ENCODE measurements at regions not wholly inside any gene's neighbourhood (a gene's known extent, or its start where the extent isn't known, plus 50 kb on each side); places are given as distances from the start of the nearest gene placed in this dataset.

- Histone ChIP-seq H3K36me3 (no peaks in the 10 kb centered on the region), H3K4me1 (no peaks in the 10 kb centered on the region), H3K27me3 (no peaks in the 10 kb centered on the region), H3K4me3 (no peak overlapping the region), H3K9me3 (no peaks in the 10 kb centered on the region), H3K27ac (no peak overlapping the region)
- peak in 1 of 2 donors; percentile 64 for TF ChIP-seq CTCF (IDR thresholded peaks at IDR 0.05)
- DNase-seq (ENCODE audit: low spot score): no peak
Observed at GRCh38 chr11:29432719-29433325, 584.0 kb downstream of the KCNA4 start.

DNA sequence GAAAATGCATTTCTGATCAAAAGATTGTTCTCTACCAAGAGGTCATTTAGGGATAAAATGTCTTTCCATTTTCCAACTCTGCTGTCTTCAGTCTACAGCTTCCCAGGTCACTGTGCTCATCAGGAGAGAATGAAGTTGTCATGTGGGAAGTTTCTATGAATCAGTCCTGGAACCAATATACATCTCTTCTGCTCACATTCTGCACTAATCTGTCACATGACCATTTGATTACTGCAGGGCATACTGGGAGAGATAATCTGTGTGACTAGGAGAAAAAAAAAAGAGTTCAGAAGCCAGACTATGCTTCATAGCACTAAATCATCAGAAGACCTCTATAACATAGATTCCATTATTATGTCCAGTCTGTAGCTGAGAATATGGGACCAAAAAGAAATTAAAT, 611.5 kb downstream of the KCNA4 start:
- Histone ChIP-seq H3K4me3 (no peak overlapping the region), H3K27me3 (no peaks in the 10 kb centered on the region), H3K27ac (no peak overlapping the region), H3K9me3 (no peaks in the 10 kb centered on the region), H3K4me1 (no peaks in the 10 kb centered on the region), H3K36me3 (no peaks in the 10 kb centered on the region)
- no peak for DNase-seq (ENCODE audit: low spot score)
- no peak for TF ChIP-seq CTCF (IDR thresholded peaks at IDR 0.05)

- Histone ChIP-seq H3K4me3 (no peak overlapping the region), H3K36me3 (no peaks in the 10 kb centered on the region), H3K27me3 (no peaks in the 10 kb centered on the region), H3K9me3 (no peaks in the 10 kb centered on the region), H3K4me1 (no peaks in the 10 kb centered on the region), H3K27ac (no peak overlapping the region)
- DNase-seq (ENCODE audit: low spot score): no peak
- no peak for TF ChIP-seq CTCF (IDR thresholded peaks at IDR 0.05)
Observed at GRCh38 chr11:29395555-29396072, 621.2 kb downstream of the KCNA4 start.

DNA sequence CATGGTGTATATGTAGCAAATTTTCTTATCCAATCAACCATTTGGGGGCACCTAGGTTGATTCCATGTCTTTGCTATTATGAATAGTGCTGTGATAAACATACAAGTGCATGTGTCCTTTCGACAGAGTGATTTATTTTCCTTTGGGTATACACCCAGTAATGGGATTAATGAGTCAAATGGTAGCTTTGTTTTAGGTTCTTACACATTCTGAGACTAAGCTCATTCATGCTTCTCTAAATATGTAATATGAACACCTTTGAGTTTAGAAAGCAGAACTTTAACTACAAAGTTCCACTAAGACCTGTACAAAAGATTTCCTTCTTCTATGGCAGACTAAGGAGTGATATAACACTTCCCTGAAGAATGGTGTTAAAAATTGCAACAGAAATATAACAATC, 627.0 kb downstream of the KCNA4 start:
- H3K4me1 ChIP-seq: no peaks in the 10 kb centered on the region
- no peaks in the 10 kb centered on the region for H3K9me3 ChIP-seq
- H3K4me3 ChIP-seq: no peak overlapping the region
- TF ChIP-seq CTCF (IDR thresholded peaks at IDR 0.05): no peak
- H3K36me3 ChIP-seq: no peaks in the 10 kb centered on the region
- H3K27me3 ChIP-seq: no peaks in the 10 kb centered on the region
- no peak for DNase-seq (ENCODE audit: low spot score)
- H3K27ac ChIP-seq: no peak overlapping the region

DNA sequence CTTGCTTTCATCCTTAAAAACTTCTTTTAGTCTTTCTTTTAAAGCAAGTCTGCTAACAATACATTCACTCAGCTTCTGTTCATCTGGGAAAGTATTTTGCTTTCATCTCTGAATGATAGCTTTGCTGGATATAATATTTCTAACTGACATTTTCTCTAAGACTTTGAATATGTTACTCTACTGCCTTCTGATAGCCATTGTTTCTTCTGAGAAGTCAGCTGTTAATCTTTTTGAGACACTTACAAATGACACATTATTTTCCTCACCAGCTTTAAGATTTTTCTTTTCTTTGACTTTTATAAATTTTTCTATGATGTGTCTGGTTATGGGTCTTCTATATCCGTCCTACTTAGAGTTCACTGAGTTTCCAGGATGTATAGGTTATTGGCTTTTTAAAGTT, 643.1 kb downstream of the KCNA4 start:
- Histone ChIP-seq H3K27me3 (no peaks in the 10 kb centered on the region), H3K9me3 (peaks cover 9 to 13% of the 10 kb centered on the region in 2 donors), H3K27ac (no peak overlapping the region), H3K4me3 (no peak overlapping the region), H3K36me3 (no peaks in the 10 kb centered on the region), H3K4me1 (no peaks in the 10 kb centered on the region)
- DNase-seq (ENCODE audit: low spot score): no peak
- TF ChIP-seq CTCF (IDR thresholded peaks at IDR 0.05): no peak

DNA sequence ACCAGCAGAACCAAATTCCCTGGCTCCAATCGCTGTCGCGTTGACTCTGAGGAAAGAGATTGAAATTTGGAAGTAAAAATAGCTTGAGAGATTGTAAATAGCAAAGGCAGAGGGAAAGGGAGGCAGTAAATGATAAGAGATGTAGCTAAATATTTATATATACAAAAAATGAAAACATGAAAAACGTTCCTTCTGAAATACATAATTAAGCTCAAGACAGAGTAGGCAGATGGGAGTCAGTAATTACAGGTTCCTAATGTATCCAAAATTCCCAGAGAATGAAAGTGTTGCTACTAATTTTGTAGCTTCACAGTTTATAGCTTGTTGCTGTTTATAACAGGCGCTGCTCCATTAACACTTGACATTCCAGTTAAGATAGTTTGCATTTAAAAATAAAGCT, 648.7 kb downstream of the KCNA4 start:
- peaks cover 0 to 3% of the 10 kb centered on the region in 2 donors for H3K9me3 ChIP-seq
- no peaks in the 10 kb centered on the region for H3K27me3 ChIP-seq
- no peak overlapping the region for H3K27ac ChIP-seq
- DNase-seq (ENCODE audit: low spot score): no peak
- H3K4me3 ChIP-seq: no peak overlapping the region
- no peaks in the 10 kb centered on the region for H3K36me3 ChIP-seq
- no peak for TF ChIP-seq CTCF (IDR thresholded peaks at IDR 0.05)
- H3K4me1 ChIP-seq: no peaks in the 10 kb centered on the region

Data from right atrium auricular region (tissue), 2 donors.